Tibial nerve (tissue), 4 donors: ENCODE measurements at regions not wholly inside any gene's neighbourhood (a gene's known extent, or its start where the extent isn't known, plus 50 kb on each side); places are given as distances from the start of the nearest gene placed in this dataset.

ENCODE experiments used
- DNase-seq, 2 donors: peaks; one replicate each; pipeline ENCODE4 v3.0.0-alpha.2; 2019; ENCODE audit warnings: low spot score in 2 of 2
- H3K27ac ChIP-seq, 4 donors: fragments of 200-600 bp; sonication (generic) in 3 of 4; one replicate each; pipeline ENCODE4 v1.5.1; 2017 to 2019; ENCODE audit warnings: mild to moderate bottlenecking in 1 of 4
- H3K27me3 ChIP-seq, 2 donors: fragments of 200-600 bp; sonication (generic) in 1 of 2; one replicate each; pipeline versions ENCODE4 v1.5.1 to v1.6.0; 2017 to 2019
- H3K36me3 ChIP-seq, 3 donors: fragments of 200-600 bp; sonication (generic); one replicate each; pipeline ENCODE4 v1.5.1; 2018 to 2019
- H3K4me1 ChIP-seq, 4 donors: fragments of 200-600 bp; sonication (generic) in 3 of 4; one replicate each; pipeline ENCODE4 v1.5.1; 2017 to 2019
- H3K4me3 ChIP-seq, 4 donors: fragments of 200-600 bp; sonication (generic) in 3 of 4; one replicate each; pipeline ENCODE4 v1.5.1; 2017 to 2019; ENCODE audit warnings: mild to moderate bottlenecking in 1 of 4, moderate library complexity in 1 of 4
- H3K9me3 ChIP-seq, 4 donors: fragments of 200-600 bp; sonication (generic) in 3 of 4; one replicate each; pipeline ENCODE4 v1.5.1; 2017 to 2019
- EP300 ChIP-seq, 2 donors: sonication (generic); formaldehyde crosslinking; IDR thresholded peaks; one replicate each; pipeline ENCODE4 v1.6.1; 2017; ENCODE audit warnings: antibody characterized with exemption in 2 of 2, mild to moderate bottlenecking in 1 of 2
- POLR2A ChIP-seq, 2 donors: fragments of 450-650 bp; IDR thresholded peaks; one replicate each; pipeline ENCODE4 v1.6.1; 2017; ENCODE audit warnings: antibody characterized with exemption in 2 of 2, mild to moderate bottlenecking in 2 of 2, moderate library complexity in 2 of 2
- WGBS, 2 donors: methylation state at CpG; one replicate each; pipeline ENCODE4 v1.1.5; 2018; 5-methylcytosine and 5-hydroxymethylcytosine counted together
- TF ChIP-seq, protein P1 (sequence below), 5 experiments: fragments of 200-600 bp in 3 of 5; fragments of 450-650 bp in 2 of 5; sonication (generic) in 3 of 5; IDR thresholded peaks; one replicate each; pipeline ENCODE4 v1.5.1; 2016 to 2019; ENCODE audit warnings: antibody characterized with exemption in 5 of 5, mild to moderate bottlenecking in 3 of 5, moderate library complexity in 2 of 5

GRCh38 chr1:81607924-81608323 is 192.8 kb upstream of the ADGRL2 start:
- H3K27ac ChIP-seq: no peak overlapping the region
- H3K4me3 ChIP-seq: no peak overlapping the region
- TF ChIP-seq, protein P1, sequence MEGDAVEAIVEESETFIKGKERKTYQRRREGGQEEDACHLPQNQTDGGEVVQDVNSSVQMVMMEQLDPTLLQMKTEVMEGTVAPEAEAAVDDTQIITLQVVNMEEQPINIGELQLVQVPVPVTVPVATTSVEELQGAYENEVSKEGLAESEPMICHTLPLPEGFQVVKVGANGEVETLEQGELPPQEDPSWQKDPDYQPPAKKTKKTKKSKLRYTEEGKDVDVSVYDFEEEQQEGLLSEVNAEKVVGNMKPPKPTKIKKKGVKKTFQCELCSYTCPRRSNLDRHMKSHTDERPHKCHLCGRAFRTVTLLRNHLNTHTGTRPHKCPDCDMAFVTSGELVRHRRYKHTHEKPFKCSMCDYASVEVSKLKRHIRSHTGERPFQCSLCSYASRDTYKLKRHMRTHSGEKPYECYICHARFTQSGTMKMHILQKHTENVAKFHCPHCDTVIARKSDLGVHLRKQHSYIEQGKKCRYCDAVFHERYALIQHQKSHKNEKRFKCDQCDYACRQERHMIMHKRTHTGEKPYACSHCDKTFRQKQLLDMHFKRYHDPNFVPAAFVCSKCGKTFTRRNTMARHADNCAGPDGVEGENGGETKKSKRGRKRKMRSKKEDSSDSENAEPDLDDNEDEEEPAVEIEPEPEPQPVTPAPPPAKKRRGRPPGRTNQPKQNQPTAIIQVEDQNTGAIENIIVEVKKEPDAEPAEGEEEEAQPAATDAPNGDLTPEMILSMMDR (IDR thresholded peaks at IDR 0.05): no peak
- TF ChIP-seq EP300 (IDR thresholded peaks at IDR 0.05) (no peak), POLR2A (IDR thresholded peaks at IDR 0.05) (no peak)
- H3K27me3 ChIP-seq: no peaks in the 10 kb centered on the region
- no peaks in the 10 kb centered on the region for H3K9me3 ChIP-seq
- no peaks in the 10 kb centered on the region for H3K4me1 ChIP-seq
- DNase-seq: no peak
- H3K36me3 ChIP-seq: no peaks in the 10 kb centered on the region
- 82 to 83% methylated on average over 3 of the region's 3 CpGs for WGBS, 2 donors

DNA sequence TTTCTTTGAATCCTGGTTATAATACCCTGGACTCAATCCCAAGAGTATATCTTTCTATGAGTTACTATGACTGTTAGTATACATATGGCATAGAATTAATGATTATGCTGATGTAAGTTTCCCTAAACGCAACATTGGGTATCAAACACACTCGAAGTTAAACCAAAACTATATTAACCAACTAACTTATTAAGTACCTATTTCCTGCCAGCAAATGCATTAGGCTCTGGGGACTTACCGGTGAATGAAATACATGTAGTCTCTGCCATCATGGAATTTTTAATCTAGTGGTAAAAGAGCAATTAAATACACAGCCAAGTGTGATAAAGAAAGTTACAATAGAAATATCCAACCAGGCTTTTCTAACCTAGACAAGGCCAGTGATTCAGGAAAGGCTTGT is 193.6 kb upstream of the ADGRL2 start:
- DNase-seq: no peak
- H3K4me1 ChIP-seq: no peaks in the 10 kb centered on the region
- WGBS, 2 donors: 83 to 92% methylated on average over 3 of the region's 3 CpGs
- no peaks in the 10 kb centered on the region for H3K9me3 ChIP-seq
- no peaks in the 10 kb centered on the region for H3K36me3 ChIP-seq
- no peak overlapping the region for H3K4me3 ChIP-seq
- H3K27me3 ChIP-seq: no peaks in the 10 kb centered on the region
- no peak overlapping the region for H3K27ac ChIP-seq
- TF ChIP-seq POLR2A (IDR thresholded peaks at IDR 0.05) (no peak), EP300 (IDR thresholded peaks at IDR 0.05) (no peak)
- TF ChIP-seq, protein P1 (IDR thresholded peaks at IDR 0.05): no peak

DNA sequence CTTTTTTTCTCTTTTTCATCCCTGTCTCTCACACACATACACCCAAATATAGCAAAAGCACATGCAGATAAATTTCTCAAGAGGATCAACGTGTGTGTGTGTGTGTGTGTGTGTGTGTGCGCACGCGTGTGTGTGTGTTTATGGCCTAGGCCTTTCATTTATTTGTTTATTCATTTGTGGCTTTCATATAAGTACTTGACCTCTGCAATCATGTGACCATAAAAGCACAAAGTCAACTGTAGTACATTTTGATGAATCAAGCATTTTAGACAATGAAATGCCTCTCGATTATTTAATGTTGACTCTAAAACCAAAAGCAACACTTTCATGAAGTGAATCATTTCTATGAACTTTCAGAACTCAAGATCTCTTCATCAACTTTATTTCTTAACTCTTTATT is 194.1 kb upstream of the ADGRL2 start:
- TF ChIP-seq EP300 (IDR thresholded peaks at IDR 0.05) (no peak), POLR2A (IDR thresholded peaks at IDR 0.05) (no peak)
- TF ChIP-seq, protein P1 (IDR thresholded peaks at IDR 0.05): no peak
- H3K27me3 ChIP-seq: no peaks in the 10 kb centered on the region
- H3K36me3 ChIP-seq: no peaks in the 10 kb centered on the region
- H3K4me1 ChIP-seq: no peaks in the 10 kb centered on the region
- H3K4me3 ChIP-seq: no peak overlapping the region
- WGBS, 2 donors: 22 to 29% methylated on average over 5 of the region's 5 CpGs
- DNase-seq: no peak
- no peaks in the 10 kb centered on the region for H3K9me3 ChIP-seq
- no peak overlapping the region for H3K27ac ChIP-seq

GRCh38 chr1:81605023-81605422 is 195.7 kb upstream of the ADGRL2 start:
- no peak for DNase-seq
- H3K27ac ChIP-seq: no peak overlapping the region

GRCh38 chr1:81600878-81601622 is 199.7 kb upstream of the ADGRL2 start:
- H3K4me3 ChIP-seq: no peak overlapping the region
- no peak for DNase-seq
- TF ChIP-seq EP300 (IDR thresholded peaks at IDR 0.05): no peak
- TF ChIP-seq, protein P1 (IDR thresholded peaks at IDR 0.05): no peak
- no peak for TF ChIP-seq POLR2A (IDR thresholded peaks at IDR 0.05)

More at GRCh38 chr1:81605023-81605422, 195.7 kb upstream of the ADGRL2 start:
- Histone ChIP-seq H3K36me3 (no peaks in the 10 kb centered on the region), H3K9me3 (no peaks in the 10 kb centered on the region), H3K4me1 (no peaks in the 10 kb centered on the region), H3K27me3 (no peaks in the 10 kb centered on the region), H3K4me3 (no peak overlapping the region)
- TF ChIP-seq, protein P1 (IDR thresholded peaks at IDR 0.05): no peak
- TF ChIP-seq EP300 (IDR thresholded peaks at IDR 0.05) (no peak), POLR2A (IDR thresholded peaks at IDR 0.05) (no peak)

More at GRCh38 chr1:81600878-81601622, 199.7 kb upstream of the ADGRL2 start:
- no peaks in the 10 kb centered on the region for H3K9me3 ChIP-seq
- 86 to 87% methylated on average over 3 of the region's 3 CpGs for WGBS, 2 donors
- H3K36me3 ChIP-seq: no peaks in the 10 kb centered on the region
- no peak overlapping the region for H3K27ac ChIP-seq
- no peaks in the 10 kb centered on the region for H3K4me1 ChIP-seq
- no peaks in the 10 kb centered on the region for H3K27me3 ChIP-seq
